ENCODE measurements at regions not wholly inside any gene's neighbourhood (a gene's known extent, or its start where the extent isn't known, plus 50 kb on each side); places are given as distances from the start of the nearest gene placed in this dataset.
"Not testable (repeated sequence)": the region's sequence is repeated elsewhere in the genome, so short reads cannot be mapped to it uniquely, and the experiment has no call there.

DNA sequence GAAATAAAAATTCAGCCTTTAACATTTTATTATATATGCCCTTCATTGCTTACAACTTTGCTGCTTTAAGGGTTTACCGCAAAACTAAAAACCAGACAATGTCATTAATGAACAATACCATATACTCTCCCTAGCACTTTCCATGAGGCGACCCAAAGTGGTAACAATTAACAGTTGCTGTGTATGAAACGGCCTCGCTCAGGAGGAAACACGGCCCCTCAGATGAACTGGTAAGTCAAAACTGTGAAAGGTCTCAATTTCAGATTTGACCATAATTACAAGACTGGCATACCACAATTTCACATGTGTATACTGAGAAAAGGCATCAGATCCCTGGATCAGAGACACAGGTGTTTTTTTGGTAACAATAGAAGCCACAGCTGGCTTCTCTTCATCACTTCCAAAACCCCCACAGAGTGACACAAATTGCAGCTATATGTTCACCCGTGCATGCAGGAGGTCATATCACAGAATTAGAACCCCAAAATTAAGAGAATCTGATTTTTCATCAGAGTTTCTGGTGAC is 611.9 kb upstream of the ADAMTS5 start:
- DNase-seq, result no peak

GRCh38 chr21:27572696-27573095 is 605.8 kb upstream of the ADAMTS5 start:
- DNase-seq, result no peak

- no peak for DNase-seq
Observed at GRCh38 chr21:27571706-27572105, 604.8 kb upstream of the ADAMTS5 start.

DNA sequence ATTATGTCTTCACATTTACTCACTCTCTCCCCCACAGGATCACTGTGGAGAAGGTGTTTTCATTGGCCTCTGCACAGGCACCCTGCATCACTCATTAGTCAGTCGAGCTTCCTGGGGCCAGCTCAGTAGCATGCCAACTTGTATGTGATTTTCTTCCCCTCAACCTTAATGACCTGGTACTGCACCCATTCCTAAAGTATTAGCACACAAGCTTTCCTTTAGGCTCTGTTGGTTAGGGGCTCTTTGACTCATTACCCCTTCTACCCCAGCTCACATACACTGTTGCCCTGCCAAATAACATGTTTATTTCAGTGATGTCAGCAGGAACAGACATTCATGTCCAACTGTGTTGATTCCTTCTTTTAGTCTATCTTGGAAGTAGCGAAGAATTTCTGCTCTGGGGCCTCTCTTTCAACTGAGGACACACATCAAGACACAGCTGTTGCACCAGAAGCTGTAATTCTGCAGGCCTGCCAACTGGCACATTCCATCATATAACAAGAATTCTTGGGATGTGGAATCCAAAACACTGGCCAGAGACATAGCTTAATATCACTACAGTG is 603.5 kb upstream of the ADAMTS5 start:
- DNase-seq, result no peak

GRCh38 chr21:27569831-27570230 is 602.9 kb upstream of the ADAMTS5 start:
- DNase-seq, result no peak

DNA sequence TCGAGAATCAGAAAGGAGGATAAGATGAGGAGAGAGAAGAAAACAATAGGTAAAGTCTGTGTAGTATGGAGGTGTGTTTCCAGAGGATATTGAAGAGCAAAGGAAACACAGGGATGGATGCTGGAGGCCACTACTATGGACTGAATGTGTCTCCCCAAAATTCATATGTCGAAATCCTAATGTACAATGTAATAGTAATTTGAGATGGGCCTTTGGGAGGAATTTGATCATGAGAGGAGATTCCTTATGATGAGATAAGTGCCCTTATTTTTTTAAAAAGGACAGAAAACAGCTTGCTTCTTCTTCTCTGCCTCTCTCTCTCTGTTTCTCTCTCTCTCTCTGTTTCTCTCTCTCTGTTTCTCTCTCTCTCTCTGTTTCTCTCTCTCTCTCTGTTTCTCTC is 602.2 kb upstream of the ADAMTS5 start:
- no peak for DNase-seq

GRCh38 chr21:27567381-27567780 is 600.5 kb upstream of the ADAMTS5 start:
- DNase-seq, result no peak

- DNase-seq, result no peak
Observed at GRCh38 chr21:27566521-27566920, 599.6 kb upstream of the ADAMTS5 start.

GRCh38 chr21:27565364-27565763 is 598.5 kb upstream of the ADAMTS5 start:
- DNase-seq, result no peak

DNA sequence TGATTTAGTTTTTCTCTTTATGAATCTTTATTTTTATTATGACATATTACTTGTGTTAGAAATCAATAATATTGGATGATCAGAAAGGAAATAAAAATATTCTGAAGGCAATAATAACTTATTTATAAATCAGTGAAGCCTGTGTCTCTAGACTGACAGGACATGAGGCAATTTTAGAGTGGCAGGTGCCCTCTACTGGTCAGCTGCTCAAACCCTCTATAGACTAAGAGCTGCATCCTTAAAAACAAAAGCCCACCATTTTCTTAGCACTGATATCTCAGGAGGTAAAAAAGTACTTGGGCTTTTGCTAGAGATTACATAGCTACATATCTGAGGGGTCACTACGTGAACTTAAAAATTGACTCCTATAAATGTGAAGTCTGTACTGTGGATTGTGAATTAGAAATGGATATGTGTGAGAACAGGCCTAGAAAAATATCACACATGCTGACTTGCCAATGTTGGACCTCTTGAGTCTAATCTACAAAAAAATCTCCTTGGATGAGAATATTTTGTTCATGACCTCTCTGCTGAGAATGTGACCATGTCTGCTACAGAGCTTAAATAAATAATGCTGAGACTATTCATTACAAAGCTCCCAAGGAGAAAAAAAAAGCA is 597.9 kb upstream of the ADAMTS5 start:
- DNase-seq, result no peak

GRCh38 chr21:27562303-27562702 is 595.4 kb upstream of the ADAMTS5 start:
- DNase-seq, result no peak

- no peak for DNase-seq
Observed at GRCh38 chr21:27561116-27561515, 594.2 kb upstream of the ADAMTS5 start.

DNA sequence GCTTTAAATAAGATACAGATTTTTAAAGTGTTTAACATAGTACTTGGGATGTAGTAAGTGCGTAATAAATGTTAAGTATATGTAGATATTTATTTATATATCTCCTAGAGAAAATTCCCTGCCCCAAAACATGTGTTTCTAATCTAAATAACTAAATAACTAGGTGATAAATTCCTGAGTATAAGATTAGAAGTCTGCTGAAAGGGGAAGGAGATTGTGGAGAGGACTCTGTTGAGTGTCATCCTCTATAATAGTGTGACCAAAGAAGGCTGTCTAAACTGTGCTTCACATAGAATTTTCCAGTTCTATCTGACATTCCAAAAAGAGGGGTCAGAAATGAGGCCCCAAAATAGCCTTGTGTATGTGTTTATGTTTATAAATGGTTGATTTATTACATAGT is 590.5 kb upstream of the ADAMTS5 start:
- DNase-seq, result no peak

- DNase-seq, result no peak
Observed at GRCh38 chr21:27555996-27556395, 589.1 kb upstream of the ADAMTS5 start.

DNA sequence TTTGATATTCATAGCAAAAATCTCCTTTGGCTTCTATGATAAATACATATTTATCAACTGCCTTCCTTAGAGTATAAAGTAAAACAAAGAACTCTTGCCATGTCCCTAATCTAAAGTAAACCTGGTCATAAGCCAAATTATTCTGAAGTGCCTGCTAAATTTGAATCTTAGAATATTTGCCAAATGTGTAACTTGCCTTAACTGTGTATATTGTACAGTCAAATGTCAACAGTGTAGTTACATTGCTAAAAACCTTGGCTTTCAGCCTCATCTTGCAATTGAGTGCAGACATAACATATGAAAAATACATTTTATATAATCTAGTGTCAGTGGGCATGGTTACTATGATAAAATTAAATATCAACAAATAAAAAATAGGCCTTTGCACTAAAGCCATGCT is 583.4 kb upstream of the ADAMTS5 start:
- no peak for DNase-seq

GRCh38 chr21:27548486-27548885 is 581.6 kb upstream of the ADAMTS5 start:
- no peak for DNase-seq

- DNase-seq, result no peak
Observed at GRCh38 chr21:27545754-27546349, 579.0 kb upstream of the ADAMTS5 start.

DNA sequence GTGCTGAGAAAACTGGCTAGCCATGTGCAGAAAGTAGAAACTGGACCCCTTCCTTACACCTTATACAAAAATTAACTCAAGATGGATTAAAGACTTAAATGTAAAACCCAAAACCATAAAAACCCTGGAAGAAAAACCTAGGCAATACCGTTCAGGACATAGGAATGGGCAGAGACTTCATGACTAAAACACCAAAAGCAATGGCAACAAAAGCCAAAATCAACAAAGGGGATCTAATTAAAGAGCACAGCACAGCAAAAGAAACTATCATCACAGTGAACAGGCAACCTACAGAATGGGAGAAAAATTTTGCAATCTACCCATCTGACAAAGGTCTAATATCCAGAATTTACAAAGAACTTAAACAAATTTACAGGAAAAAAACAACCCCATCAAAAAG is 575.2 kb upstream of the ADAMTS5 start:
- not testable (repeated sequence) for DNase-seq

- DNase-seq, result no peak
Observed at GRCh38 chr21:27536319-27536718, 569.4 kb upstream of the ADAMTS5 start.

- DNase-seq, result no peak
Observed at GRCh38 chr21:27535188-27535587, 568.3 kb upstream of the ADAMTS5 start.

GRCh38 chr21:27534206-27534605 is 567.3 kb upstream of the ADAMTS5 start:
- no peak for DNase-seq

DNA sequence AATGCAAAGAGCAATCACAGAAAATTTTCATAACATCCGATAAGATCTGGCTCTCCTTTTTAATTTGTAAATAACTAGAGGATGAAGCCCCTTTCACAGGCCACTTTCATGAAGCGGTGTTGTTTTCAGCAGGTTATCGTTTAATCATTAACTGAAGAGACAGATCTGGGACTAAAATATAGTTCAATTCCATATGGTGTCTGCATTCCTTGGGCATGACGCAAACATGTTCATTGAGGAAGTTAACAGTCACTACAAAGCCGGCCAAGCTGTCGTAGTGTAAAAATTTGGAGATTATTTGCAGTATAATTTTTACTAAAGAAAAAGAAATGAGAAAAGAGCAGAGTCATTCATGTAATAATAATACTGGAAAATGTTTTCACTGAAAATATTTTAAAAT is 565.2 kb upstream of the ADAMTS5 start:
- DNase-seq, result no peak

GRCh38 chr21:27528697-27529096 is 561.8 kb upstream of the ADAMTS5 start:
- DNase-seq, result no peak

GRCh38 chr21:27526451-27526850 is 559.6 kb upstream of the ADAMTS5 start:
- DNase-seq, result no peak

- DNase-seq, result no peak
Observed at GRCh38 chr21:27525780-27526179, 558.9 kb upstream of the ADAMTS5 start.

Data from activated CD4-positive, alpha-beta T cell treated with anti-CD3 and anti-CD28 coated beads, Interleukin-2, amount 50 U/mL, for 4 hours (primary cell).